Ectodermal cell (in vitro differentiated cells): ENCODE measurements at regions not wholly inside any gene's neighbourhood (a gene's known extent, or its start where the extent isn't known, plus 50 kb on each side); places are given as distances from the start of the nearest gene placed in this dataset.
"Not testable (repeated sequence)": the region's sequence is repeated elsewhere in the genome, so short reads cannot be mapped to it uniquely, and the experiment has no call there.

Experiments
- H3K27ac ChIP-seq: 2 replicates; pipeline ENCODE4 v1.7.0; 2013; ENCODE audit warnings: mild to moderate bottlenecking, low read depth, low read length; ENCODE audit not compliant: insufficient read depth, poor library complexity, severe bottlenecking
- H3K27me3 ChIP-seq: 2 replicates; pipeline ENCODE4 v1.7.0; 2013; ENCODE audit warnings: mild to moderate bottlenecking, low read length; ENCODE audit not compliant: insufficient read depth, control insufficient read depth, poor library complexity, severe bottlenecking
- H3K36me3 ChIP-seq: one replicate; pipeline ENCODE4 v1.7.0; 2013; ENCODE audit warnings: low read length; ENCODE audit not compliant: control insufficient read depth, insufficient read depth
- H3K4me1 ChIP-seq: one replicate; pipeline ENCODE4 v1.7.0; 2013; ENCODE audit warnings: low read length; ENCODE audit not compliant: control insufficient read depth, insufficient read depth
- H3K4me3 ChIP-seq: 2 replicates; pipeline ENCODE4 v1.7.0; 2013; ENCODE audit warnings: low read depth, low read length, control low read depth; ENCODE audit not compliant: insufficient read depth
- H3K9me3 ChIP-seq: 2 replicates; pipeline ENCODE4 v1.7.0; 2013; ENCODE audit warnings: mild to moderate bottlenecking, low read length, moderate library complexity; ENCODE audit not compliant: control insufficient read depth
- WGBS, 2 experiments: methylation state at CpG; one replicate each; pipeline ENCODE4 v1.1.7; 2013; ENCODE audit warnings: missing lambda C conversion rate in 2 of 2; 5-methylcytosine and 5-hydroxymethylcytosine counted together

DNA sequence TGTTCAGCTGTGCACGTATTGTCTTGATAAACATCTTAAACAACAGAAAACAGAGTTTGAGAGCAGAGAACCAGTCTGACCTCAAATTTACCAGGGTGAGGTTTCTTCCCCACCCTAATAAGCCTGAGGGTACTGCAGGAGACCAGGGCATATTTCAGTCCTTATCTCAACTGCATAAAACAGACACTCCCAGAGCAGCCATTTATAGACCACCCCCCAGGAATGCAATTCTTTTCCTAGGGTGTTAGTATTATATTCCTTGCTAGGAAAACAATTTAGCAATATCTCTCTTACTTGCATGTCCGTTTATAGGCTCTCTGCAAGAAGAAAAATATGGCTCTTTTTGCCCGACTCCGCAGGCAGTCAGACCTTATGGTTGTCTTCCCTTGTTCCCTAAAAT, 747.2 kb downstream of the TTLL7 start:
- H3K9me3 ChIP-seq, H3K4me1 ChIP-seq, H3K27ac ChIP-seq, H3K27me3 ChIP-seq, H3K36me3 ChIP-seq, H3K4me3 ChIP-seq: not testable (repeated sequence)
- WGBS, 2 experiments: 94 to 97% methylated on average over 3 to 4 of the region's 4 CpGs

- H3K4me3 ChIP-seq, H3K4me1 ChIP-seq, H3K9me3 ChIP-seq, H3K27ac ChIP-seq, H3K27me3 ChIP-seq, H3K36me3 ChIP-seq: not testable (repeated sequence)
- WGBS, 2 experiments: 90 to 92% methylated on average over 2 of the region's 3 CpGs
These were observed 752.2 kb downstream of the TTLL7 start for GRCh38 chr1:83246780-83247179.

- H3K27ac ChIP-seq, H3K4me3 ChIP-seq, H3K4me1 ChIP-seq, H3K36me3 ChIP-seq, H3K9me3 ChIP-seq, H3K27me3 ChIP-seq: not testable (repeated sequence)
These were observed 754.1 kb downstream of the TTLL7 start for GRCh38 chr1:83244832-83245231.

DNA sequence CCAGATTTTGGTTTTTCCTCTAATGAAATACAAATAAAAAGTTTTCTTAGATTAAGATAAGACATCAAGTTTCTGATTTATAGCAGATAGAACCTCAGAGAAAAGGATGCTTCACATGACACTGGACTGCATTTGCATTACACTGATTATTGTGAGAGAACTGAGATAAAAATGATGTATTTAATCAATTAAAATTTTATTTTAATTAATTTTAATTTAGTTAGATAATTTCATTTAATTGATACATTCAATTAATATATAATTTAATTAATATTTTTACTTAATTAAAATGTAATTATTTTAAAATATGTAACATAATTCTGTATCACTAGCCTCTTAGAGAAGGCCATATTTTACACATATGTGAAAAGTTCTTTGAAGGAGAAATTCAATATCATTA, 759.4 kb downstream of the TTLL7 start:
- not testable (repeated sequence) for H3K27ac ChIP-seq, H3K4me3 ChIP-seq, H3K36me3 ChIP-seq, H3K4me1 ChIP-seq, H3K9me3 ChIP-seq, H3K27me3 ChIP-seq

DNA sequence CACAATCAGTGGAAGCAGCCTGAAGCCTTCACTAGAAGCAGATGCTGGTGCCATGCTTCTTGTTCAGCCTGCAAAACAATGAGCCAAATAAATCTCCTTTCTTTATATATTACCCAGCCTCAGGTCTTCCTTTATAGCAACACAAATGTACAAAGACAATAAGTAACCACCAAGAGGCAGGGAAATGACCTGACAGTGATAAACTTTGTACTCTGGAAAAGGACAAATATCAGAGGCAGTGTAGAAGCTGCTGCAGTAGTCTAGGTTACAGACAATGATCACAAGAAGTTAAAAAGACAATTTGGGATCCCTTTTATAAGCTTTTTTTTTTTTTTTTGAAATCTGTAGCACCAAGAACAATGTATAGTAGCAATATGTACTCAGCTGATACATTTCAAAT, 760.3 kb downstream of the TTLL7 start:
- not testable (repeated sequence) for H3K9me3 ChIP-seq, H3K4me1 ChIP-seq, H3K27me3 ChIP-seq, H3K36me3 ChIP-seq, H3K4me3 ChIP-seq, H3K27ac ChIP-seq

DNA sequence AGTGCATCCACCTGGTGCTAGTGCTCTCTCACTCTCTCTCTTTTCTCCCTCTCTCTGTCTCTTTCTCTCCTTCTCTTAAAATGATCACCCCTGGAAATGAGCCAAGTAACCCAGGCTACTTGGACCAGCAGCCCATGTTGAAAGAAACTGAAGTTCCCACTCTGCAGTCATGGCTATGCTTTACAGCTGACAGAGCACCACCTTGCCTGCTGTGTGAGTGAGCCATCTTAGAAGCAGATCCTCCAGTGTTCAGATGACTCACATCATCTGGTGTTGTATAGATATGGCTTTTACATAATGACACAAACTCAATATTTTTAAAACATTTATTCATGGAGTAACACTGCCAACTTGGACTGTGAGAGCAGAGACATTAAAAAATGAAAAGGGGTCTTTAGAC, 779.1 kb downstream of the TTLL7 start:
- not testable (repeated sequence) for H3K27ac ChIP-seq, H3K4me3 ChIP-seq, H3K9me3 ChIP-seq, H3K27me3 ChIP-seq, H3K36me3 ChIP-seq, H3K4me1 ChIP-seq

DNA sequence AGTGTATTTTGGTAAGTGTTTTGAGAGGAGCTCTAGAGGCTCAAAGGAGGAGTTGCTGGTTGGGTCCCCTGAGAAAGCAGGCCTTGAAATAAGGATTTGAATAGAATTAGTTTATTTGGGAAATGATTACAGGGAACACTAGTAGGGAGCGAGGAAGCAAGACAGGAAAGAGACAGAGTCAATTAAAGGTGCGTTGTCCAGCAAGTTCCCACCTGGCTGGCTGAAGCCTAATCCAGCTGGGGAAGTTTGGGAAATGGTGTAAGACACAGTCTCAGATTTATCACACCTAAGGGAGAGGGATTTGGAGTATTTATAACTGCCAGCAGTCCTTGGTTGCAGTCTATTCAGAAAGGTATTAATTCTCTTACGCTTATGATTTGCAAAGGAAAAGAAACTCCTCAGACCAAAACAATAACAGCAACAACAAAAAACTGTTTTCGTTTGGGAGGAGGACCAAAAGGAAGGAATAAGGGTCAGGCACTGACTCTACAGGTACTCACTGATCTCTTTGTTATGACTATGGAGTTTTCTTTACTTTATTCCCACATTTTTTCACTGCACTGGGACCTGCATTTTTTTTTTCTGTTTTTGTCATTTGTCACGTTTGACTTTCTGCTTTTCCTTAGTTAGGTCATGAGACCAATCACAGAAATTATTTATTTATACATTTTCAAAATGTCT, 780.8 kb downstream of the TTLL7 start:
- not testable (repeated sequence) for H3K27ac ChIP-seq, H3K36me3 ChIP-seq, H3K27me3 ChIP-seq, H3K4me1 ChIP-seq, H3K4me3 ChIP-seq, H3K9me3 ChIP-seq
- 65 to 77% methylated on average over 4 to 5 of the region's 5 CpGs for WGBS, 2 experiments

GRCh38 chr1:83214317-83214716, 784.6 kb downstream of the TTLL7 start:
- H3K27me3 ChIP-seq, H3K27ac ChIP-seq, H3K4me1 ChIP-seq, H3K36me3 ChIP-seq, H3K9me3 ChIP-seq, H3K4me3 ChIP-seq: not testable (repeated sequence)

- not testable (repeated sequence) for H3K4me3 ChIP-seq, H3K27me3 ChIP-seq, H3K9me3 ChIP-seq, H3K4me1 ChIP-seq, H3K27ac ChIP-seq, H3K36me3 ChIP-seq
- 88 to 95% methylated on average over 2 to 3 of the region's 3 CpGs for WGBS, 2 experiments
These were observed 785.3 kb downstream of the TTLL7 start for GRCh38 chr1:83213648-83214047.

DNA sequence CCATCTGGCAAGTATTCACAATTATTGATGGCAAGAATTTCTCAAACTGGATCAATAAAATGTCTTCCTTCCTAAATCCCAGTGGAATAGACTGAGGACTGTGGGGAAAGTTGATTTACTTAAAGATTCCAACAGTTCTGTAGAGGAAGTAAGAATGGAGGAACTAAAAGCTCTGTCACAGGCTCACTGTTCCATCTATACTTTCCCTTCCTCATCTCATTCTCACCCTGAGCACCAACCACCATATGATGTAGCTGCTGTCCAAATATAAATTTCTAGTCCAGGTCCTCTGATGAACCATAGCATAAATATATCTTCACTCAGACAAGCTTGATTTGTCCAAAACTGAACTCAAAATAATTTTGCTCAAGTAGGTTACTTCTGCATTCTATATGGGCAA, 786.9 kb downstream of the TTLL7 start:
- H3K4me1 ChIP-seq, H3K27me3 ChIP-seq, H3K4me3 ChIP-seq, H3K36me3 ChIP-seq, H3K27ac ChIP-seq, H3K9me3 ChIP-seq: not testable (repeated sequence)

GRCh38 chr1:83208540-83208939, 790.4 kb downstream of the TTLL7 start:
- not testable (repeated sequence) for H3K4me1 ChIP-seq, H3K27me3 ChIP-seq, H3K4me3 ChIP-seq, H3K9me3 ChIP-seq, H3K27ac ChIP-seq, H3K36me3 ChIP-seq
- WGBS, 2 experiments: 80 to 92% methylated on average over 4 of the region's 4 CpGs
